ENCODE measurements at regions not wholly inside any gene's neighbourhood (a gene's known extent, or its start where the extent isn't known, plus 50 kb on each side); places are given as distances from the start of the nearest gene placed in this dataset.

GRCh38 chr1:214823311-214824117 is 220.5 kb downstream of the CENPF start:
- in situ Hi-C loops (cut with HindIII; ENCODE audit: low sequenced_read_pairs), result no loop called here

GRCh38 chr1:214824763-214825162 is 221.8 kb downstream of the CENPF start:
- in situ Hi-C loops (cut with HindIII; ENCODE audit: low sequenced_read_pairs), result no loop called here

- in situ Hi-C loops (cut with HindIII; ENCODE audit: low sequenced_read_pairs), result no loop called here
Observed at GRCh38 chr1:214826619-214827018, 223.6 kb downstream of the CENPF start.

- in situ Hi-C loops (cut with HindIII; ENCODE audit: low sequenced_read_pairs), result no loop called here
Observed at GRCh38 chr1:214827883-214828282, 224.9 kb downstream of the CENPF start.

- in situ Hi-C loops (cut with HindIII; ENCODE audit: low sequenced_read_pairs), result no loop called here
Observed at GRCh38 chr1:214830941-214831340, 227.9 kb downstream of the CENPF start.

GRCh38 chr1:214831956-214832355 is 229.0 kb downstream of the CENPF start:
- in situ Hi-C loops (cut with HindIII; ENCODE audit: low sequenced_read_pairs), result no loop called here

- in situ Hi-C loops (cut with HindIII; ENCODE audit: low sequenced_read_pairs), result no loop called here
Observed at GRCh38 chr1:214833178-214833756, 230.3 kb downstream of the CENPF start.

GRCh38 chr1:214837376-214837775 is 234.4 kb downstream of the CENPF start:
- in situ Hi-C loops (cut with HindIII; ENCODE audit: low sequenced_read_pairs), result no loop called here

- in situ Hi-C loops (cut with HindIII; ENCODE audit: low sequenced_read_pairs), result no loop called here
Observed at GRCh38 chr1:214838351-214838750, 235.4 kb downstream of the CENPF start.

GRCh38 chr1:214840356-214840755 is 237.4 kb downstream of the CENPF start:
- in situ Hi-C loops (cut with HindIII; ENCODE audit: low sequenced_read_pairs), result no loop called here

GRCh38 chr1:214842856-214843255 is 239.7 kb upstream of the KCNK2 start:
- in situ Hi-C loops (cut with HindIII; ENCODE audit: low sequenced_read_pairs), result no loop called here

- in situ Hi-C loops (cut with HindIII; ENCODE audit: low sequenced_read_pairs), result no loop called here
Observed at GRCh38 chr1:214843281-214843680, 239.3 kb upstream of the KCNK2 start.

- in situ Hi-C loops (cut with HindIII; ENCODE audit: low sequenced_read_pairs), result no loop called here
Observed at GRCh38 chr1:214844319-214844718, 238.2 kb upstream of the KCNK2 start.

GRCh38 chr1:214846276-214846675 is 236.3 kb upstream of the KCNK2 start:
- in situ Hi-C loops (cut with HindIII; ENCODE audit: low sequenced_read_pairs), result loop anchor here (5.0 kb wide), 1 partner anchor 44 kb away; no protein-coding TSS in a partner anchor

GRCh38 chr1:214847071-214847810 is 235.3 kb upstream of the KCNK2 start:
- in situ Hi-C loops (cut with HindIII; ENCODE audit: low sequenced_read_pairs), result loop anchor here (5.0 kb wide), 1 partner anchor 45 kb away; no protein-coding TSS in a partner anchor

GRCh38 chr1:214848101-214848500 is 234.4 kb upstream of the KCNK2 start:
- in situ Hi-C loops (cut with HindIII; ENCODE audit: low sequenced_read_pairs), result loop anchor here (5.0 kb wide), 1 partner anchor 46 kb away; no protein-coding TSS in a partner anchor

- in situ Hi-C loops (cut with HindIII; ENCODE audit: low sequenced_read_pairs), result no loop called here
Observed at GRCh38 chr1:214850432-214851050, 232.0 kb upstream of the KCNK2 start.

- in situ Hi-C loops (cut with HindIII; ENCODE audit: low sequenced_read_pairs), result no loop called here
Observed at GRCh38 chr1:214853340-214853739, 229.2 kb upstream of the KCNK2 start.

- in situ Hi-C loops (cut with HindIII; ENCODE audit: low sequenced_read_pairs), result no loop called here
Observed at GRCh38 chr1:214854126-214854875, 228.2 kb upstream of the KCNK2 start.

GRCh38 chr1:214856843-214857242 is 225.7 kb upstream of the KCNK2 start:
- in situ Hi-C loops (cut with HindIII; ENCODE audit: low sequenced_read_pairs), result no loop called here
